ENCODE measurements at regions not wholly inside any gene's neighbourhood (a gene's known extent, or its start where the extent isn't known, plus 50 kb on each side); places are given as distances from the start of the nearest gene placed in this dataset.

DNA sequence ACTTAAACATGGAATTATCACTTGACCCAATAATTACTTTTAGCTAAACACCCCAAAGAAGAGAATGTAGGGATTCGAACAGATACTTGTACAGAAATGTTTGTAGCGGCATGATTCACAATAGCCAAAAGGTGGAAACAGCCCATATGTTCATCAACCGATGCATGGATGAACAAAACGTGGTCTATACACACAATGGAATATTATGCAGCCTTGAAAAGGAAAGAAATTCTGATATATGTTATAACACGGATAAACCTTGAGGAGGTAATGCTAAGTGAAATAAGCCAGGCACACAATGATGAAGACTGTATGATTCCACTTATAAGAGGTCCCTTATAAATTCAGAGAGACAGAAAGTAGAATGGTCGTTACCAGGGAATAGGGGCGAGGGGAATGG, 659.4 kb downstream of the MED13L start:
- Histone ChIP-seq H3K36me3 (ENCODE audit: control insufficient read depth, insufficient read depth, low read length) (no peaks in the 10 kb centered on the region), H3K4me1 (ENCODE audit: control insufficient read depth, extremely low read depth, insufficient read depth, low read length) (no peaks in the 10 kb centered on the region), H3K4me3 (replicated peaks in 1 of 4; ENCODE audit: control extremely low read depth in 1 of 4, insufficient read depth in 1 of 4, low read depth in 3 of 4, low read length in 4 of 4) (no peak overlapping the region), H3K27me3 (ENCODE audit: control insufficient read depth, insufficient read depth, low read length) (no peaks in the 10 kb centered on the region), H4K20me1 (ENCODE audit: control insufficient read depth, extremely low read depth, insufficient read depth, low read length) (no peaks in the 10 kb centered on the region), H2AFZ (ENCODE audit: low read length) (no peak overlapping the region), H3K9me3 (ENCODE audit: control insufficient read depth, insufficient read depth, low read depth, low read length) (no peaks in the 10 kb centered on the region), H3K9ac (ENCODE audit: insufficient read depth, low read length) (no peak overlapping the region), H3K4me2 (ENCODE audit: extremely low read depth, insufficient read depth, low read length) (no peak overlapping the region), H3K27ac (ENCODE audit: insufficient read depth, low read length) (no peak overlapping the region), H3K79me2 (ENCODE audit: control insufficient read depth, insufficient read depth, low read length) (no peaks in the 10 kb centered on the region)
- no peak for DNase-seq (ENCODE audit: low read depth in 2 of 2)
- TF ChIP-seq EZH2 (IDR thresholded peaks at IDR 0.05; ENCODE audit: low read length, missing control alignments) (no peak), CTCF (conservative IDR thresholded peaks at IDR 0.05 in 1 of 2, IDR thresholded peaks at IDR 0.05 in 1 of 2; ENCODE audit: low read depth in 1 of 2, low read length in 2 of 2) (no peak)

DNA sequence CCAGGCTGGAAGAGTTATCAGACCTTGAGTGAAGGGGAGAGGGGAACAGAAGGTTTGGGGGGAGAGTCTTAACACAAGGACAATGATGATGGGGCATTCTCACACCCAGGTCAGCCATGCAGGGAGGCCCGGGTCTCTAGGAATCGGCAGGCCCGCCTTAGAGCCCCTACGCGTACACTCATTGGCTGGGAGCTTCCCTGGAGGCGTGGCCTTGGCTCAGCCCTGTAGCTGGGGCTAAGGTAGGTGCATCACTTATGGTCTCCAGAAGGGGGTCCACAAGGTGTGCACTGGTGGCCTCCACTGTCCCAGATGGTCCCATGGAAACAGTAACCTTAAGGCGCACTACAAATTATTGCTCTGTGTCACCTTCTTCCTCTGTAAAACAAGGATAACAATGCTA, 660.1 kb downstream of the MED13L start:
- DNase-seq (ENCODE audit: low read depth in 2 of 2) = no peak
- no peaks in the 10 kb centered on the region for H3K79me2 ChIP-seq (ENCODE audit: control insufficient read depth, insufficient read depth, low read length)
- no peak overlapping the region for H3K9ac ChIP-seq (ENCODE audit: insufficient read depth, low read length)
- H3K4me3 ChIP-seq (replicated peaks in 1 of 4; ENCODE audit: control extremely low read depth in 1 of 4, insufficient read depth in 1 of 4, low read depth in 3 of 4, low read length in 4 of 4) = no peak overlapping the region
- H3K4me2 ChIP-seq (ENCODE audit: extremely low read depth, insufficient read depth, low read length) = no peak overlapping the region
- no peaks in the 10 kb centered on the region for H3K27me3 ChIP-seq (ENCODE audit: control insufficient read depth, insufficient read depth, low read length)
- H3K36me3 ChIP-seq (ENCODE audit: control insufficient read depth, insufficient read depth, low read length) = no peaks in the 10 kb centered on the region
- H3K4me1 ChIP-seq (ENCODE audit: control insufficient read depth, extremely low read depth, insufficient read depth, low read length) = no peaks in the 10 kb centered on the region
- H2AFZ ChIP-seq (ENCODE audit: low read length) = no peak overlapping the region
- H3K27ac ChIP-seq (ENCODE audit: insufficient read depth, low read length) = no peak overlapping the region
- TF ChIP-seq EZH2 (IDR thresholded peaks at IDR 0.05; ENCODE audit: low read length, missing control alignments) (no peak), CTCF (conservative IDR thresholded peaks at IDR 0.05 in 1 of 2, IDR thresholded peaks at IDR 0.05 in 1 of 2; ENCODE audit: low read depth in 1 of 2, low read length in 2 of 2) (no peak)
- H4K20me1 ChIP-seq (ENCODE audit: control insufficient read depth, extremely low read depth, insufficient read depth, low read length) = no peaks in the 10 kb centered on the region
- H3K9me3 ChIP-seq (ENCODE audit: control insufficient read depth, insufficient read depth, low read depth, low read length) = no peaks in the 10 kb centered on the region

- no peak overlapping the region for H3K9ac ChIP-seq (ENCODE audit: insufficient read depth, low read length)
- H2AFZ ChIP-seq (ENCODE audit: low read length) = no peak overlapping the region
- no peak overlapping the region for H3K4me3 ChIP-seq (replicated peaks in 1 of 4; ENCODE audit: control extremely low read depth in 1 of 4, insufficient read depth in 1 of 4, low read depth in 3 of 4, low read length in 4 of 4)
- no peaks in the 10 kb centered on the region for H3K9me3 ChIP-seq (ENCODE audit: control insufficient read depth, insufficient read depth, low read depth, low read length)
- no peaks in the 10 kb centered on the region for H3K36me3 ChIP-seq (ENCODE audit: control insufficient read depth, insufficient read depth, low read length)
- H4K20me1 ChIP-seq (ENCODE audit: control insufficient read depth, extremely low read depth, insufficient read depth, low read length) = no peaks in the 10 kb centered on the region
- TF ChIP-seq EZH2 (IDR thresholded peaks at IDR 0.05; ENCODE audit: low read length, missing control alignments) (no peak), CTCF (conservative IDR thresholded peaks at IDR 0.05 in 1 of 2, IDR thresholded peaks at IDR 0.05 in 1 of 2; ENCODE audit: low read depth in 1 of 2, low read length in 2 of 2) (no peak)
- H3K27me3 ChIP-seq (ENCODE audit: control insufficient read depth, insufficient read depth, low read length) = no peaks in the 10 kb centered on the region
- no peak for DNase-seq (ENCODE audit: low read depth in 2 of 2)
- H3K4me1 ChIP-seq (ENCODE audit: control insufficient read depth, extremely low read depth, insufficient read depth, low read length) = no peaks in the 10 kb centered on the region
- no peaks in the 10 kb centered on the region for H3K79me2 ChIP-seq (ENCODE audit: control insufficient read depth, insufficient read depth, low read length)
- no peak overlapping the region for H3K27ac ChIP-seq (ENCODE audit: insufficient read depth, low read length)
- H3K4me2 ChIP-seq (ENCODE audit: extremely low read depth, insufficient read depth, low read length) = no peak overlapping the region
Measured at GRCh38 chr12:115611477-115611876, 666.0 kb downstream of the MED13L start.

Data from fibroblast of lung (primary cell).